DND-41 (cell line): ENCODE measurements at regions not wholly inside any gene's neighbourhood (a gene's known extent, or its start where the extent isn't known, plus 50 kb on each side); places are given as distances from the start of the nearest gene placed in this dataset.
"Not testable (repeated sequence)": the region's sequence is repeated elsewhere in the genome, so short reads cannot be mapped to it uniquely, and the experiment has no call there.

Experiments
- ATAC-seq: fragments of 200-7000 bp; cut with Tn5 transposase; 3 replicates; pipeline ENCODE4 v1.9.1; 2021; ENCODE audit warnings: low read depth; ENCODE audit not compliant: insufficient read depth
- DNase-seq: peaks from one replicate; pipeline ENCODE4 v3.0.0-alpha.2; 2020
- H2AFZ ChIP-seq: 2 replicates; pipeline ENCODE4 v1.6.0; 2012; ENCODE audit warnings: low read depth, low read length
- H3K27ac ChIP-seq: 2 replicates; pipeline ENCODE4 v1.5.1; 2012; ENCODE audit warnings: low read length, inconsistent platforms
- H3K27me3 ChIP-seq: fragments of 200-600 bp; sonication (generic); 2 replicates; pipeline ENCODE4 v1.6.0; 2012; ENCODE audit warnings: low read length, mild to moderate bottlenecking, inconsistent platforms; ENCODE audit not compliant: insufficient read depth, poor library complexity
- H3K36me3 ChIP-seq: 2 replicates; pipeline ENCODE4 v1.5.1; 2012; ENCODE audit warnings: low read length, inconsistent platforms; ENCODE audit not compliant: insufficient read depth
- H3K4me1 ChIP-seq: 2 replicates; pipeline ENCODE4 v1.5.1; 2012; ENCODE audit warnings: mild to moderate bottlenecking, low read length; ENCODE audit not compliant: insufficient read depth
- H3K4me2 ChIP-seq: 2 replicates; pipeline ENCODE4 v1.6.0; 2012; ENCODE audit warnings: mild to moderate bottlenecking, moderate library complexity, low read length, inconsistent platforms; ENCODE audit not compliant: insufficient read depth
- H3K4me3 ChIP-seq, 2 experiments: fragments of 200-600 bp in 1 of 2; shearing (Covaris generic) in 1 of 2; 2 replicates each; pipeline ENCODE4 v1.5.1; 2012 to 2016; ENCODE audit warnings: inconsistent platforms in 2 of 2, low read length in 2 of 2, mild to moderate bottlenecking in 2 of 2, low read depth in 1 of 2, moderate library complexity in 1 of 2
- H3K79me2 ChIP-seq: 2 replicates; pipeline ENCODE4 v1.6.0; 2012; ENCODE audit warnings: low read length, inconsistent platforms; ENCODE audit not compliant: insufficient read depth
- H3K9ac ChIP-seq: 2 replicates; pipeline ENCODE4 v1.6.0; 2012; ENCODE audit warnings: low read depth, mild to moderate bottlenecking, inconsistent platforms, low read length, moderate library complexity
- H3K9me3 ChIP-seq: 2 replicates; pipeline ENCODE4 v1.5.1; 2012; ENCODE audit warnings: low read length, moderate library complexity, mild to moderate bottlenecking, inconsistent platforms; ENCODE audit not compliant: insufficient read depth, severe bottlenecking
- H4K20me1 ChIP-seq: 2 replicates; pipeline ENCODE4 v1.6.0; 2012; ENCODE audit warnings: low read length; ENCODE audit not compliant: insufficient read depth
- EZH2 ChIP-seq: IDR thresholded peaks from 3 replicates; pipeline ENCODE4 v1.6.1; 2012; ENCODE audit warnings: borderline replicate concordance, low read depth, mild to moderate bottlenecking, moderate library complexity, low read length, inconsistent platforms; ENCODE audit not compliant: severe bottlenecking
- TF ChIP-seq, protein P1 (sequence below): IDR thresholded peaks from 2 replicates; pipeline ENCODE4 v1.5.1; 2012; ENCODE audit warnings: borderline replicate concordance, low read length, moderate library complexity, mild to moderate bottlenecking; ENCODE audit not compliant: poor library complexity, severe bottlenecking; ENCODE audit errors: extremely low read depth

DNA sequence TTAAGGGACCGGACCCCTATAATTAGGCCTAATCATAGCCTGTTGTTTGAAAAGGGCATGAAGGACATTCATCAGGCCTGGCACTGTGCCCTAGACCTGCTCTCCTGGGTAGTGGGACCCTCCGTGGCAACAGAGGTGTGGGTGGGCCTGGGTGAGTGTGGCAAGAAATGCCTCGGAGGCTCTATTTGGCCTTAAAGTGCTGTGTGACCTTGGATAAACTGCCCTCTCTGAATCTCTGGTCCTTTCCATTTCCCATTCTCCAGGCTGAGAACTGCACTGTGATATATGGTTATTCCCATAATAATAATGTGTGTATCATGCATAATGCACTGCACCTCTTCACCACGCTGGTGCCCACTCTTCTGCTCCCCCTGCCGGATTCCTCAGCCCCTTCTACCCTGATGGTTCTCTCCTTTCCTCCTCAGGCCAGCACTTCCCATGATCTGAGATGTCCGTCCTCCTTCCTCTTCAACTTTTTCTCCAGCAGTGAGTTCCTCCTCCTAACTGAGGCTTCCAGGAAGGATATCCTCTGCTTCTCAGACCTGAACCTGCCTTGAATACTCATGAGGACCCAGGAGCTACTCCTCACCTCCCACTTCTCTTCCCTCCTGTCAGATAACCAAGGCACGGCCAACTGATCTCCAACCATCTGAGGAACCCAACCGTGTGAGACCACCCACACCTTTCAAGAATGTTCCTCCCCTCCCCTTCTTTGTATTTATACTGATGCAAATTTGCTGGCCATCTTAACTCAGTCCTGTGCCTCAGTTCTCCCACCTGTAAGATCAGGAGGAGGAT lies 111.0 kb upstream of the PZP start:
- Histone ChIP-seq H3K27ac (no peak overlapping the region), H4K20me1 (no peaks in the 10 kb centered on the region), H3K4me1 (no peaks in the 10 kb centered on the region), H3K36me3 (no peaks in the 10 kb centered on the region), H3K4me3 (no peak overlapping the region), H3K4me2 (no peak overlapping the region), H3K9me3 (no peaks in the 10 kb centered on the region), H3K79me2 (no peaks in the 10 kb centered on the region), H3K9ac (no peak overlapping the region), H2AFZ (no peak overlapping the region), H3K27me3 (no peaks in the 10 kb centered on the region)
- TF ChIP-seq EZH2, result no peak
- TF ChIP-seq, protein P1, sequence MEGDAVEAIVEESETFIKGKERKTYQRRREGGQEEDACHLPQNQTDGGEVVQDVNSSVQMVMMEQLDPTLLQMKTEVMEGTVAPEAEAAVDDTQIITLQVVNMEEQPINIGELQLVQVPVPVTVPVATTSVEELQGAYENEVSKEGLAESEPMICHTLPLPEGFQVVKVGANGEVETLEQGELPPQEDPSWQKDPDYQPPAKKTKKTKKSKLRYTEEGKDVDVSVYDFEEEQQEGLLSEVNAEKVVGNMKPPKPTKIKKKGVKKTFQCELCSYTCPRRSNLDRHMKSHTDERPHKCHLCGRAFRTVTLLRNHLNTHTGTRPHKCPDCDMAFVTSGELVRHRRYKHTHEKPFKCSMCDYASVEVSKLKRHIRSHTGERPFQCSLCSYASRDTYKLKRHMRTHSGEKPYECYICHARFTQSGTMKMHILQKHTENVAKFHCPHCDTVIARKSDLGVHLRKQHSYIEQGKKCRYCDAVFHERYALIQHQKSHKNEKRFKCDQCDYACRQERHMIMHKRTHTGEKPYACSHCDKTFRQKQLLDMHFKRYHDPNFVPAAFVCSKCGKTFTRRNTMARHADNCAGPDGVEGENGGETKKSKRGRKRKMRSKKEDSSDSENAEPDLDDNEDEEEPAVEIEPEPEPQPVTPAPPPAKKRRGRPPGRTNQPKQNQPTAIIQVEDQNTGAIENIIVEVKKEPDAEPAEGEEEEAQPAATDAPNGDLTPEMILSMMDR, result no peak
- no peak for DNase-seq
- ATAC-seq, result no peak

- not testable (repeated sequence) for H2AFZ ChIP-seq, H3K27me3 ChIP-seq, H3K4me3 ChIP-seq, H3K9me3 ChIP-seq, H4K20me1 ChIP-seq, H3K4me2 ChIP-seq, H3K4me1 ChIP-seq, ATAC-seq, H3K27ac ChIP-seq, DNase-seq, H3K9ac ChIP-seq, H3K79me2 ChIP-seq
- peaks cover 18% of the 10 kb centered on the region for H3K36me3 ChIP-seq
These were observed 105.3 kb upstream of the PZP start for GRCh38 chr12:9313479-9313878.

DNA sequence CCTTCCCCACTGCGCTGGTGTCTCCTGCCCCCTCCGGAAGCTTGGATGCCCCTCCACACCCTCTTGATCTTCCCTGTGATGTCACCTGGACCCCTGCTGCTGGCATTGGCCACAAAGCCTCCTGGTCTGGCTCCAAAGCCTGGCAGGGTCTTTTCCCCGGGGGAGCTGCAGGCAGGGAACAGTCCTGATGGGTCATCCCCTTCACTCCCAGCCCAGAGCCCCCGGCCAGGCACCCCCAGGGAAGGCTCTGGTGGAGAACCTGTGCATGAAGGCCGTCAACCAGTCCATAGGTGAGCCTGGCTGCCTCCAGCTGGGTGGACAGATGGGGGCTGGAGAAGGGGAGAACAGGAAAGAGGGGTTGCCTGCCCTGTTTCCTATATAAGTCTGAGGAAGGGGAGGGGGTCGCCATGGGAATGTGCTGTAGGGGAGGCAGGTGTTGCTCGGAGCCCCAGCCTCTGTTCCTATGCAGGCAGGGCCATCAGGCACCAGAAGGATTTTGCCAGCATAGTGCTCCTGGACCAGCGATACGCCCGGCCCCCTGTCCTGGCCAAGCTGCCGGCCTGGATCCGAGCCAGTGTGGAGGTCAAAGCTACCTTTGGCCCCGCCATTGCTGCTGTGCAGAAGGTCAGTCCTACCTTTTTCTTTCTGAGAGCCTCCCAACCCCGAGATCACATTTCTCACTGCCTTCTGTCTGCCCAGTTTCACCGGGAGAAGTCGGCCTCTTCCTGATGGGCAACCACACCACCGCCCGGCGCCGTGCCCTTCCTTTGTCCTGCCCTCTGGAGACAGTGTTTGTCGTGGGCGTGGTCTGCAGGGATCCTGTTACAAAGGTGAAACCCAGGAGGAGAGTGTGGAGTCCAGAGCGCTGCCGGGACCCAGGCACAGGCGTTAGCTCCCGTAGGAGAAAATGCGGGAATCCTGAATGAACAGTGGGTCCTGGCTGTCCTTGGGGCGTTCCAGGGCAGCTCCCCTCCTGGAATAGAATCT lies 104.5 kb upstream of the PZP start:
- not testable (repeated sequence) for H2AFZ ChIP-seq, H3K9ac ChIP-seq, H4K20me1 ChIP-seq, H3K27ac ChIP-seq, H3K9me3 ChIP-seq, H3K27me3 ChIP-seq, H3K79me2 ChIP-seq, H3K4me2 ChIP-seq, H3K4me3 ChIP-seq, H3K4me1 ChIP-seq, ATAC-seq, DNase-seq
- peaks cover 18% of the 10 kb centered on the region for H3K36me3 ChIP-seq

GRCh38 chr12:9311454-9311853 lies 103.3 kb upstream of the PZP start:
- H4K20me1 ChIP-seq, H3K4me3 ChIP-seq, H3K79me2 ChIP-seq, H3K9ac ChIP-seq, H2AFZ ChIP-seq, H3K4me1 ChIP-seq, H3K9me3 ChIP-seq, H3K27ac ChIP-seq, H3K4me2 ChIP-seq, DNase-seq, H3K27me3 ChIP-seq, ATAC-seq: not testable (repeated sequence)
- H3K36me3 ChIP-seq, result peaks cover 23% of the 10 kb centered on the region

DNA sequence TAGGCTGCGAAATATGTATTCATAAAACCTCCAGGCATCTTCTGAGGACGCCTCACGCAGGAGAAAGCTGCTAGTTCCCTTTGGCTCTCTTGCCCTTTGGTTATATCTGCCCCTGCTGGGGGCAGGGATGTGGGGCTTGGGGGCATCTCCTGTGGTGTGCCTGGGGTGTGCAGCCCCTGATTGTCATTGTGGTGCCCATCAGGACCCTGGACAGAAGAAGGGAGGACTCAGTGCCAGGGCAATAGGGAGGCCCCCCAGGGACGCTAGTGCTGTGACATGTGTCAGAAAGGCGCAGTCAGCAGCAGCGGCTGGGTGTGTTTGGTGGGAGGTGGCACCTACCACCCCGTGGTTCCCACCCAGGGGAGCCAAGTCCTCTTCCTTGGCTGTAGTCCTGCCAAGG lies 102.5 kb upstream of the PZP start:
- not testable (repeated sequence) for H2AFZ ChIP-seq, H3K9me3 ChIP-seq, DNase-seq

GRCh38 chr12:9309749-9310148 lies 101.6 kb upstream of the PZP start:
- not testable (repeated sequence) for H3K9ac ChIP-seq, H3K9me3 ChIP-seq, H3K27ac ChIP-seq, H3K27me3 ChIP-seq, H3K79me2 ChIP-seq, H3K4me1 ChIP-seq, H3K4me2 ChIP-seq, H3K4me3 ChIP-seq, DNase-seq, H2AFZ ChIP-seq, ATAC-seq, H4K20me1 ChIP-seq
- H3K36me3 ChIP-seq, result peaks cover 25% of the 10 kb centered on the region

More for the DNA sequence above, 102.5 kb upstream of the PZP start:
- peaks cover 23% of the 10 kb centered on the region for H3K36me3 ChIP-seq
- not testable (repeated sequence) for H3K27ac ChIP-seq, H3K4me2 ChIP-seq, H3K4me3 ChIP-seq, ATAC-seq, H3K4me1 ChIP-seq, H3K27me3 ChIP-seq, H4K20me1 ChIP-seq, H3K9ac ChIP-seq, H3K79me2 ChIP-seq

- H3K9ac ChIP-seq, H3K27ac ChIP-seq, H3K79me2 ChIP-seq, DNase-seq, ATAC-seq, H3K4me3 ChIP-seq, H3K9me3 ChIP-seq, H3K27me3 ChIP-seq, H3K4me1 ChIP-seq, H4K20me1 ChIP-seq, H3K4me2 ChIP-seq, H2AFZ ChIP-seq: not testable (repeated sequence)
- H3K36me3 ChIP-seq, result peaks cover 32% of the 10 kb centered on the region
These were observed 100.5 kb upstream of the PZP start for GRCh38 chr12:9308745-9309144.
